ENCODE measurements at regions not wholly inside any gene's neighbourhood (a gene's known extent, or its start where the extent isn't known, plus 50 kb on each side); places are given as distances from the start of the nearest gene placed in this dataset.

GRCh38 chr13:34311251-34311650 is 493.3 kb downstream of the RFC3 start:
- DNase-seq (ENCODE audit: low read depth in 2 of 2): no peak

- no peak for DNase-seq (ENCODE audit: low read depth in 2 of 2)
Measured at GRCh38 chr13:34312578-34312977, 494.6 kb downstream of the RFC3 start.

GRCh38 chr13:34320084-34320483 is 502.1 kb downstream of the RFC3 start:
- DNase-seq (ENCODE audit: low read depth in 2 of 2): no peak

- DNase-seq (ENCODE audit: low read depth in 2 of 2): no peak
Measured at GRCh38 chr13:34322014-34322742, 504.2 kb downstream of the RFC3 start.

GRCh38 chr13:34322743-34323074 is 504.8 kb downstream of the RFC3 start:
- no peak for DNase-seq (ENCODE audit: low read depth in 2 of 2)

GRCh38 chr13:34335014-34336007 is 517.4 kb downstream of the RFC3 start:
- no peak for DNase-seq (ENCODE audit: low read depth in 2 of 2)

- DNase-seq (ENCODE audit: low read depth in 2 of 2): no peak
Measured at GRCh38 chr13:34338102-34338501, 520.2 kb downstream of the RFC3 start.

- no peak for DNase-seq (ENCODE audit: low read depth in 2 of 2)
Measured at GRCh38 chr13:34340534-34340933, 522.6 kb downstream of the RFC3 start.

- DNase-seq (ENCODE audit: low read depth in 2 of 2): no peak
Measured at GRCh38 chr13:34343413-34343940, 525.5 kb downstream of the RFC3 start.

- no peak for DNase-seq (ENCODE audit: low read depth in 2 of 2)
Measured at GRCh38 chr13:34344816-34345215, 526.9 kb downstream of the RFC3 start.

GRCh38 chr13:34345258-34345965 is 527.5 kb downstream of the RFC3 start:
- DNase-seq (ENCODE audit: low read depth in 2 of 2): no peak

- no peak for DNase-seq (ENCODE audit: low read depth in 2 of 2)
Measured at GRCh38 chr13:34346626-34347025, 528.7 kb downstream of the RFC3 start.

GRCh38 chr13:34347784-34348573 is 530.0 kb downstream of the RFC3 start:
- DNase-seq (ENCODE audit: low read depth in 2 of 2): no peak

- no peak for DNase-seq (ENCODE audit: low read depth in 2 of 2)
Measured at GRCh38 chr13:34349091-34349722, 531.3 kb downstream of the RFC3 start.

- DNase-seq (ENCODE audit: low read depth in 2 of 2): no peak
Measured at GRCh38 chr13:34350671-34351070, 532.7 kb downstream of the RFC3 start.

GRCh38 chr13:34351134-34351533 is 533.2 kb downstream of the RFC3 start:
- DNase-seq (ENCODE audit: low read depth in 2 of 2): no peak

GRCh38 chr13:34352958-34353357 is 535.0 kb downstream of the RFC3 start:
- DNase-seq (ENCODE audit: low read depth in 2 of 2): no peak

- no peak for DNase-seq (ENCODE audit: low read depth in 2 of 2)
Measured at GRCh38 chr13:34356686-34357434, 538.9 kb downstream of the RFC3 start.

- no peak for DNase-seq (ENCODE audit: low read depth in 2 of 2)
Measured at GRCh38 chr13:34357435-34358232, 539.7 kb downstream of the RFC3 start.

All from stimulated activated CD4-positive, alpha-beta T cell treated with anti-CD3 and anti-CD28 coated beads, Interleukin-1b, Interleukin-23, amount 100 ng/mL, for 4 hours (primary cell).